ENCODE measurements at regions not wholly inside any gene's neighbourhood (a gene's known extent, or its start where the extent isn't known, plus 50 kb on each side); places are given as distances from the start of the nearest gene placed in this dataset.

GRCh38 chr2:2866459-2866858, 511.2 kb downstream of the EIPR1 start:
- H3F3A ChIP-seq (ENCODE audit: insufficient read depth, low read length) = no peaks in the 10 kb centered on the region
- DNase-seq = no peak

GRCh38 chr2:2862386-2862785, 515.2 kb downstream of the EIPR1 start:
- H3K9me2 ChIP-seq (replicated peaks; ENCODE audit: insufficient read depth, low read length) = no peaks in the 10 kb centered on the region
- no peak overlapping the region for H3K4me3 ChIP-seq (ENCODE audit: low read length)
- no peak overlapping the region for H3K27ac ChIP-seq (ENCODE audit: low read length)
- no peaks in the 10 kb centered on the region for H3K27me3 ChIP-seq (replicated peaks; ENCODE audit: insufficient read depth, low read length)
- no peak overlapping the region for H3K4me2 ChIP-seq (ENCODE audit: low read depth, low read length)
- no peak for DNase-seq
- no peaks in the 10 kb centered on the region for H3K79me2 ChIP-seq (ENCODE audit: low read length)
- TF ChIP-seq EZH2phosphoT487 (IDR thresholded peaks at IDR 0.05; ENCODE audit: low read length) (no peak), EZH2 (optimal IDR thresholded peaks at IDR 0.05; ENCODE audit: low read depth, low read length) (no peak), CTCF (IDR thresholded peaks at IDR 0.05; ENCODE audit: low read length) (no peak)
- H3F3A ChIP-seq (ENCODE audit: insufficient read depth, low read length) = no peaks in the 10 kb centered on the region
- H3K9ac ChIP-seq (ENCODE audit: low read length) = no peak overlapping the region
- H3K9me3 ChIP-seq (replicated peaks; ENCODE audit: insufficient read depth, low read length) = no peaks in the 10 kb centered on the region
- no peaks in the 10 kb centered on the region for H3K4me1 ChIP-seq (ENCODE audit: low read length)
- H3K36me3 ChIP-seq (replicated peaks; ENCODE audit: insufficient read depth, low read length) = no peaks in the 10 kb centered on the region
- no peak overlapping the region for H2AFZ ChIP-seq (ENCODE audit: low read length)
- no peaks in the 10 kb centered on the region for H4K20me1 ChIP-seq (ENCODE audit: insufficient read depth, low read length)

More at GRCh38 chr2:2866459-2866858, 511.2 kb downstream of the EIPR1 start:
- no peaks in the 10 kb centered on the region for H3K27me3 ChIP-seq (replicated peaks; ENCODE audit: insufficient read depth, low read length)
- H3K4me3 ChIP-seq (ENCODE audit: low read length) = no peak overlapping the region
- H3K27ac ChIP-seq (ENCODE audit: low read length) = no peak overlapping the region
- H3K9ac ChIP-seq (ENCODE audit: low read length) = no peak overlapping the region
- H3K4me1 ChIP-seq (ENCODE audit: low read length) = 0 out of 2 replicates have a peak, but pooled peaks cover 4% of the 10 kb centered on the region
- no peaks in the 10 kb centered on the region for H3K9me3 ChIP-seq (replicated peaks; ENCODE audit: insufficient read depth, low read length)
- no peaks in the 10 kb centered on the region for H3K9me2 ChIP-seq (replicated peaks; ENCODE audit: insufficient read depth, low read length)
- H3K79me2 ChIP-seq (ENCODE audit: low read length) = no peaks in the 10 kb centered on the region
- H4K20me1 ChIP-seq (ENCODE audit: insufficient read depth, low read length) = no peaks in the 10 kb centered on the region
- no peak overlapping the region for H2AFZ ChIP-seq (ENCODE audit: low read length)
- H3K36me3 ChIP-seq (replicated peaks; ENCODE audit: insufficient read depth, low read length) = no peaks in the 10 kb centered on the region
- no peak for TF ChIP-seq EZH2 (optimal IDR thresholded peaks at IDR 0.05; ENCODE audit: low read depth, low read length)
- no peak for TF ChIP-seq EZH2phosphoT487 (IDR thresholded peaks at IDR 0.05; ENCODE audit: low read length)
- no peak for TF ChIP-seq CTCF (IDR thresholded peaks at IDR 0.05; ENCODE audit: low read length)
- no peak overlapping the region for H3K4me2 ChIP-seq (ENCODE audit: low read depth, low read length)

GRCh38 chr2:2861666-2862240, 515.9 kb downstream of the EIPR1 start:
- no peak overlapping the region for H3K4me2 ChIP-seq (ENCODE audit: low read depth, low read length)
- TF ChIP-seq EZH2phosphoT487 (IDR thresholded peaks at IDR 0.05; ENCODE audit: low read length) = no peak
- TF ChIP-seq EZH2 (optimal IDR thresholded peaks at IDR 0.05; ENCODE audit: low read depth, low read length) = no peak
- no peak for TF ChIP-seq CTCF (IDR thresholded peaks at IDR 0.05; ENCODE audit: low read length)
- no peaks in the 10 kb centered on the region for H3K79me2 ChIP-seq (ENCODE audit: low read length)

More at GRCh38 chr2:2861666-2862240, 515.9 kb downstream of the EIPR1 start:
- Histone ChIP-seq H3K27me3 (replicated peaks; ENCODE audit: insufficient read depth, low read length) (no peaks in the 10 kb centered on the region), H3K9me2 (replicated peaks; ENCODE audit: insufficient read depth, low read length) (no peaks in the 10 kb centered on the region), H3K9me3 (replicated peaks; ENCODE audit: insufficient read depth, low read length) (no peaks in the 10 kb centered on the region), H3K4me1 (ENCODE audit: low read length) (no peaks in the 10 kb centered on the region), H3K4me3 (ENCODE audit: low read length) (no peak overlapping the region), H3K27ac (ENCODE audit: low read length) (no peak overlapping the region), H3K36me3 (replicated peaks; ENCODE audit: insufficient read depth, low read length) (no peaks in the 10 kb centered on the region), H2AFZ (ENCODE audit: low read length) (no peak overlapping the region), H3F3A (ENCODE audit: insufficient read depth, low read length) (no peaks in the 10 kb centered on the region), H3K9ac (ENCODE audit: low read length) (no peak overlapping the region), H4K20me1 (ENCODE audit: insufficient read depth, low read length) (no peaks in the 10 kb centered on the region)
- DNase-seq = no peak

Data from MM.1S (cell line).